Sigmoid colon (tissue), 4 donors: ENCODE measurements at regions not wholly inside any gene's neighbourhood (a gene's known extent, or its start where the extent isn't known, plus 50 kb on each side); places are given as distances from the start of the nearest gene placed in this dataset.

ENCODE experiments used
- POLR2A ChIP-seq, 2 donors: fragments of 450-650 bp; IDR thresholded peaks; one replicate each; pipeline ENCODE4 v1.6.1; 2016; ENCODE audit warnings: antibody characterized with exemption in 2 of 2, mild to moderate bottlenecking in 2 of 2, moderate library complexity in 2 of 2
- POLR2AphosphoS5 ChIP-seq, 4 donors: sonication (generic); formaldehyde crosslinking; IDR thresholded peaks; one replicate each; pipeline ENCODE4 v1.6.1; 2017; ENCODE audit warnings: antibody characterized with exemption in 4 of 4
- TF ChIP-seq, protein P1 (sequence below), 4 experiments: fragments of 450-650 bp in 3 of 4; fragments of 200-600 bp in 1 of 4; IDR thresholded peaks; one replicate each; pipeline ENCODE4 v1.5.1; 2016 to 2019; ENCODE audit warnings: antibody characterized with exemption in 4 of 4, mild to moderate bottlenecking in 3 of 4, moderate library complexity in 2 of 4

DNA sequence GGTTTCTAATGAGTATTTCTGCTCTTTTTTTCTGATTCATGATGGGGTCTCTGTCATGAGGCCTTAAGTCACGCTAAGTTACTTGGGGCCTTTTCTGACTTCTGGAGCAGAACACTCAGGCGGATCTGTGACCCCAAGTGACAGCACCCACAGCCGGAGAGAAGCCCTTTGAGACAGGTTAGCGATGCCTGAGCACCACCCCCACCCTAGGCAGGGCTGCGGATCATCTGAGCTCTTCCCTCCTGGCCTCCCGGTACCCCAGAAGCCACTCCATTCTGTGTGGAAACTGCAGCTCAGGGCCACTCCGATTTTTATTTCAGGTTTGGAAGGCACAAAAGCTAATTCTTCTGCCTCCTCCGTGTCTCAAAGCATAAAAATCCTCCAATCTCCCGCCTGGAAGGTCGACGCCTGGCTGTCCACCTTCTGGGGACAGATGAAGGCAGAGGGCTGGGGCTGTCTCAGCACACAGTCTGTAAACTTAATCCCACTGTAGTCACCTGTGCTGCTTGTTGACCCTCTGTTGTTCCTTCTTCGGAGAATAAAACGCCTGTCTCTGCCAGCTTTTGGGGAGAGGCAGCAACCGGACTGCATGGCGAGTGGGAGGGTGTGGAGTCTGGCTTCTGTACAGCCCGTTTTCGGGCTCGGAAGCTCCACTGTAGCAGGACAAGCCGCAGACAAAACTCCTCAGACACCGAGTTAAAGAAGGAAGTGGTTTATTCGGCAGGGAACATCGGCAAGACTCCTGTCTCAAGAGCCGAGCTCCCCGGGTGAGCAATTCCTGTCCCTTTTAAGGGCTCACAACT is 88.8 kb downstream of the SPRY4 start:
- TF ChIP-seq, protein P1, sequence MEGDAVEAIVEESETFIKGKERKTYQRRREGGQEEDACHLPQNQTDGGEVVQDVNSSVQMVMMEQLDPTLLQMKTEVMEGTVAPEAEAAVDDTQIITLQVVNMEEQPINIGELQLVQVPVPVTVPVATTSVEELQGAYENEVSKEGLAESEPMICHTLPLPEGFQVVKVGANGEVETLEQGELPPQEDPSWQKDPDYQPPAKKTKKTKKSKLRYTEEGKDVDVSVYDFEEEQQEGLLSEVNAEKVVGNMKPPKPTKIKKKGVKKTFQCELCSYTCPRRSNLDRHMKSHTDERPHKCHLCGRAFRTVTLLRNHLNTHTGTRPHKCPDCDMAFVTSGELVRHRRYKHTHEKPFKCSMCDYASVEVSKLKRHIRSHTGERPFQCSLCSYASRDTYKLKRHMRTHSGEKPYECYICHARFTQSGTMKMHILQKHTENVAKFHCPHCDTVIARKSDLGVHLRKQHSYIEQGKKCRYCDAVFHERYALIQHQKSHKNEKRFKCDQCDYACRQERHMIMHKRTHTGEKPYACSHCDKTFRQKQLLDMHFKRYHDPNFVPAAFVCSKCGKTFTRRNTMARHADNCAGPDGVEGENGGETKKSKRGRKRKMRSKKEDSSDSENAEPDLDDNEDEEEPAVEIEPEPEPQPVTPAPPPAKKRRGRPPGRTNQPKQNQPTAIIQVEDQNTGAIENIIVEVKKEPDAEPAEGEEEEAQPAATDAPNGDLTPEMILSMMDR (IDR thresholded peaks at IDR 0.05): no peak
- TF ChIP-seq POLR2AphosphoS5 (IDR thresholded peaks at IDR 0.05) (no peak), POLR2A (IDR thresholded peaks at IDR 0.05) (no peak)
